Stimulated activated CD4-positive, alpha-beta T cell treated with anti-CD3 and anti-CD28 coated beads, Interleukin-15, amount 100 ng/mL, for 1 hour (primary cell): ENCODE measurements at regions not wholly inside any gene's neighbourhood (a gene's known extent, or its start where the extent isn't known, plus 50 kb on each side); places are given as distances from the start of the nearest gene placed in this dataset.

ENCODE experiments used
- DNase-seq, 2 donors: peaks; one replicate each; pipeline ENCODE4 v3.0.0-alpha.2; 2020; ENCODE audit warnings: low read depth in 1 of 2, low spot score in 1 of 2

DNA sequence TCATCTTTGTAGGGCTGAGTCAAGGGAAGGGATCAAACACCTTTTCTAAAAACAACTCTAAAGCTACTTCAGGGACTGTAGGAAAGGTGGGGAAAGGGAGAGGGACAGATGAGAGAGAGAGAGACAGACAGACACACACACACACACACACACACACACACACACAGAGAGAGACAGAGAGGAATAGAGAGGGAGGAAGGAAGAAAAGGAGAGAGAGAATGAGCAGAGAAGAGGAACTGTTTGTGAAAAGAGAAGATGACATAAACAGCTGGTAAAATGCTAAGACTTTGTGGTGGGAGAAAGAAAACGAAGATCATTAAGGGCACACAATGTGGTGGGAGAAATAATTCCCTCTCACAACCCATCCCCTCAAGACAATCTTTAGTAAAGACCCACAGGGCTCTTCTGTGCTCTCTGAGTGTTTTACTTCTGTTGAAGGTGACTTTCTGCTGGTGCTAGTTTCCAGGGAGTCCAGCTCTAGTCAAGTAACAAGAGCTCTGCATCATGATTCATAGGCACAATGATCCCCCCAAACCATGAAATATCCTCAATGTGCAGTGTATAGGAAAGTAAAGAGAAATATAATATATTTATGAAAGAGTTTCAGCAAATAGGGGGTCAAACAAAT, 77.2 kb upstream of the STK17B start:
- no peak for DNase-seq

GRCh38 chr2:196249171-196249570, 77.8 kb upstream of the STK17B start:
- DNase-seq: no peak

GRCh38 chr2:196249860-196250259, 78.5 kb upstream of the STK17B start:
- DNase-seq: no peak

- DNase-seq: no peak
Measured at GRCh38 chr2:196251132-196251531, 79.8 kb upstream of the STK17B start.

DNA sequence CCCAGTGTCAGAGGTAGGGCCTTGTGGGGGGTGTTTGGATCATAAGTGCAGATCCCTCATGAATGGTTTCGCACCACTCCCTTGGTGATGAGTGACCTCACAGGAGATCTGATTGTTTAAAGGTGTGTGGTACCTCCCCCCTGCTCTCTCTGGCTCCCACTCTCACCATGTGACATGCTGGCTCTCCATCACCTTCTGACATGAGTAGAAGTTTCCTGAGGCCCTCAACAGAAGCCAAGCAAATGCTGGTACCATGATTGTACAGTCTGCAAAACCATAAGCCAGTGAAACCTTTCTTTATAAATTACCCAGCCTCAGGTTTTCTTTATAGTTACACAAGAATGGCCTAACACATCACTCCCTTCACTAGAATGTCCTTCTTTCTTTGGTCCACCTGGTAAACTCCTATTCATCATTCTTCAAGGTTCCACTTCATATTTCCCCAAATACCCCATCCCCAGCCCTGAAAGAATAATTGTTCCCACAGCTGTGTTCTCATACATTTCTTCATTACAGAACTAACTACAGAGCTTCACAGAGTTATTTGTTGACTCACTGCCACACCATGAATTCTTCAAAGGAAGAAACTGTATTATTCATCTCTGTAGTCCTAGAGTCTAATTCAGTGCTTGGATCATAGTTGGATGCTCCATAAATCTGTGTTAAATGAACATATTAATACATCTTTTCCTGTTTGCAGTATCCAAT, 81.2 kb upstream of the STK17B start:
- no peak for DNase-seq

DNA sequence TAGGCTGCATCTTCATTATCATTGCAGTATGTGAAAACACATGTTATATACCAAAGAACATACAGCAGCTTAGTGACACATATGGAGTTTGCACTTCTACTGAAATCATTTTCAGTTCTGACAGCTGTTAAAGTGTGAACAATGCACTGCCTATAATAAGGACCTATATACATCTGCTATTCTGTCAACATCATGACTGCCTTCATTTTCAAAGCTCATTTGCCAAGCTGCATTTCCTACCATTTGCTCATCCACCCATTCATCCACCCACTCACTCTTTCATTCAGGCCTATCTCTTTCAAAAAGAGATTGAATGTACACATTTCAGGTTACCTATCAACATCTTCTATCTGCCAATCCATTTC, 81.7 kb upstream of the STK17B start:
- no peak for DNase-seq

DNA sequence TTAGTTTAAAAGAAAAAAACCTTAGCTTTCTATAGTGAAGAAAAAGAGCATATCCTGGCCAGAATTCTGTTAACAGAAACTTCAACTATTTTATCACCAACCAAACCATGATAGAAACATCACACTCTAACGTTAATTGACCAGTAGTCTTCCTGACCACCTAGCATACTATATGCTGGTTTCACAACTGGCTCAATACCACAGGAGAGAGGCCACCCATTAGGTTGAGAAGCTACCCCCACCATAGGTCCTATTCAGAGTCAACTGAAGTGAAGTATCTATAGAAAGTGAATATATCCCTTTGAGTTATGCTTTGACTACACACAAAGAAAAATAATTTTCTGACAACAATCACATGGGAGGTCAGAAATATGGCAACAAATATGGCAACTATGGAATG, 85.2 kb upstream of the STK17B start:
- DNase-seq: no peak

DNA sequence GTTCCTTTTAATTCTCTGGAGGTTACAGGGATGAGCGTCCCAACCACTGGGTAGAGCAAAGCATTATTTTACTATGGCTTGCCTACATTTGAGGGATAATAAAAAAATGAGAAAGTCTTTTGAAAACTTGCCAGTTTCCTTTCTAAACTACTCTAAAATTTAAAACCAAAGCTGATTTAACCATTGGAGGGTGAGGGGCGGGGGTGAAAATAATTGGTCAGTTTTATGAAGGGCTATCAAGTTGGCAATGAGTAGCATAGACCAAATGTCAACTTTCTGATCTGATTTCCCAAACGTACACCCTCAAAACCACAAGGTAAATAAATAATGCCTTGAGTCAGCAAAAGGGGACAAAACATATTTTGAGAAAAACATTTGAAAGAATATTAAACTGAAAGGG, 85.7 kb upstream of the STK17B start:
- DNase-seq: no peak

GRCh38 chr2:196258407-196258806, 87.0 kb upstream of the STK17B start:
- DNase-seq: no peak

GRCh38 chr2:196259507-196260481, 88.4 kb upstream of the STK17B start:
- DNase-seq: no peak

DNA sequence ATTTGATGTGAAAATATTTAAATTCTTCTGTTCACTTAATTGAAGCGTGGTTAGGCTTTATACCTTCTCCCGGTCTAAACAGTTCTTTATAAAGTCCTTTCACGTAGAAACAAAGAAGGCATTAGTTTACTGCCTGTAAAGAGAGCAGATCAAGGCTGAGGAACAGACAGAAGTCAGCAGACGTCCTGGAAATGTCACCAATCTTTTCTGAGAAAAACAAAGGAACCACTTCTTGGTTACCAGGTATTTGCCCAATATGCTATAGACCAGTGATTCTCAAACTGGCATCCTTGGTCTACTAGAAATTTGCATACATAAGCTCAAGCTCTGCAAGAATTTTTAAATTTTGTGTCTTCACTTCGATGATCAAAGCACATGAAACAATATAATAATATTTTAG, 89.2 kb upstream of the STK17B start:
- no peak for DNase-seq

DNA sequence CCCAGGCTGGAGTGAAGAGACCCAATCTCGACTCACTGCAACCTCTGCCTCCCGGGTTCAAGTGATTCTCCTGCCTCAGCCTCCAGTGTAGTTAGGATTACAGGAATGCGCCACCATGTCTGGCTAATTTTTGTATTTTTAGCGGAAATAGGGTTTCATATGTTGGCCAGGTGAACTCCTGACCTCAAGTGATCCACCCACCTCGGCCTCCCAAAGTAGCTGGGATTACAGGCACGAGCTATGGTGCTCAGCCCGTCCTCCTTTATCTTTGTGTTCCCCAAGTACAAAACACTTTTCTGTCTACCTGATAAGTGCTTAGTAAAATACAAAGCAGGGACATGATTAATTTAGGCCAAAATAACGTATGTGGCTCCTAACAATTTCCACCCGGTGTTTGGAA, 91.2 kb upstream of the STK17B start:
- no peak for DNase-seq

DNA sequence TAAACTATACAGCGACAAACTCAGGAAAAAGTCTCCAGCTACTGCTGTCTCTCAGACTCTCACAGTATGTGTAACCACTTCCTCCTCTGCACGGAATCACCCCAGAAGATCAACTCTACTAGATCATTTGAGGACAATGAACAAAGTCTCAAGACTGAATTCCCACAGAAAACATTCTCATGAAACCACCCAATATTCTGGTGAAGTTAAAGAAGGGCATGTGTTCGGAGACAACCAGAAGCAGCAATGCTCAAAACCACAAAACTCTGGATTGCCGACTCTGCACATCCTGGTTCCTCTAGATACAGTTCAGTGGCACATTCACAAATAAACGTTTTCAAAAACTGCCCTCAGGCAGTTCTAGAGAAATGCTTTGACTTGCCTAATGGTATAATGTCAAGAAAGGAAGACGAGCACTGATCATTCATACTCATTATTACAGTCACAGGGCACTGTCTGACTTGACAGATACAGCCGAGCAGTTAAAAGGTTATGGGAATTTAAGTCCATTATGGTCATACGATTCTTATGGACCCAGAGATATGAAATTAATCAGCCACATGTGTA, 91.9 kb upstream of the STK17B start:
- DNase-seq: no peak

DNA sequence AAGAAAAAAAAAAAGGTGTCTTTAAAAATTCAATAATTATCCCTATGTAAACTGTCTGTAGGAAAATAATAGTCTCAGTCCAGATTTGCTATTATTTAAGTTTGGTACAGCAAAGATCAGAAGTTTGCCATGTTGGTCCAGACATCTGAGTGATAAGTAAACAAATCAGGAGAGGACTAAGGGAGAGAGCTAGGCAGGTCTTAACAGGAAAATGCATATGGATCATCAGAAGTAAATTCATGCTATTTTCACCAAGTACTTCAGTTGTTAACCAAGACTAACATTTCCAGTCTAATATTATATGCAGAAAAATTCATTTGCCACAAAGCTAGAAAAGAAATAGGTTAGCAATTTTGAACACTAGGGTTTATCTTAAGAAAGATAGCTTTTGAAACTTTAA, 95.0 kb upstream of the STK17B start:
- no peak for DNase-seq

- no peak for DNase-seq
Measured at GRCh38 chr2:196266855-196267254, 95.5 kb upstream of the STK17B start.

DNA sequence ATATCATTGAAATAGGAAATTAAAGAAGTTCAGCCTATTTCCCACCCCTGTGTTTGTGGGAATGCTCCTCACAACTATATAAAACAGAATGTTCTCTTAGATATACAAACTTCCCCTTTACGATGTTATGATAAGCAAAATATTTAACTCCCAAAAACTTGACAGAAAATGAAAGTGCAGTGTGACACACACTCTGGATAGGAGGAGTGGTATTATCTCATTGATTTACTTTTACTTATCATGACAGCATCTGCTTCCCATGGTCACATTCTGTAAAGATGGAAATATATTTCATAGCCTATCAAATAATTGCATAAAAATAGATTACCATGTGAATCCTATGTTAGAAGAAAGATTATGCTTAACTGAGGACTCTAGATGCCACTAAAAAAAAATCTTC, 96.6 kb upstream of the STK17B start:
- no peak for DNase-seq

- DNase-seq: no peak
Measured at GRCh38 chr2:196268538-196269338, 97.4 kb upstream of the STK17B start.

- no peak for DNase-seq
Measured at GRCh38 chr2:196271795-196272194, 100.4 kb upstream of the STK17B start.

GRCh38 chr2:196274387-196274809, 103.0 kb upstream of the STK17B start:
- no peak for DNase-seq

- no peak for DNase-seq
Measured at GRCh38 chr2:196275646-196276352, 104.4 kb upstream of the STK17B start.
